ENCODE measurements at regions not wholly inside any gene's neighbourhood (a gene's known extent, or its start where the extent isn't known, plus 50 kb on each side); places are given as distances from the start of the nearest gene placed in this dataset.

DNA sequence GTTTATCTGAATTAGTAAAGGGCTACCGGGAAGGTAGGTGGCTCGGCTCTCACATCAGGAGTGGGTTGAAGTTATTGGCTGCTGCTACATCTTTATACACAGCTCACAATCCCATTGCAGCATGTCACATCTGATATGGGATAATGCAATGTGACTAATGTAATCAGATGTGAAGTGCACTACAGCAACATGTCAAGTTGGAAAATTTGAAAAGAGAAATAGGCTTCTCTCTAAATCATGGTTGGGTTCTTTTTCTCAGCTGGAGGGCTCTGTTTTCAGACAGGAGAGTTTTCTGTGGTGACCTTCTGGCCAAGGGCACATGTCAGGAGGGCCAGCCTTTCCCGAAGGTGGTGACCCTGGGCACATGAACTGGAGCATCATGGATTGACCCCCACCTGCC, 337.5 kb downstream of the HRH4 start:
- no peak for DNase-seq

DNA sequence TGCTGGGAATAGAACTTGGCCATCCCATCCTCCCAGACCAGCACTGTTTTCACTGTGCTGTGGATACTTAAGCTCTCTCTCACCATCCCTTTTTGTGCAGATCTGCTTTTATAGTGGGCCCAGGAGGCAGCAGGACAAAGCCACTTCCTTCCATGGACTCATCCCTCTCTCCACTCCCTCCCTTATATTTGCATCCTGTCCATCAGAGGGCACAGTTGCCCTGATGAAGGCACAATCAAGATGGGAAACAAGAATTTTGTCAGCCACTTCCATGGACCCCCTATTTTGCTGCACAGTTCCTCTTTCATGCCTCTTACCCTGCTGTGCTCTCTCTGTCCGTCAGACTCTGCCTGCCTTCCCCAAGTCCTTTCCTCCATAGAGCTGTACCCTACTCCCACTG, 338.7 kb downstream of the HRH4 start:
- no peak for DNase-seq

DNA sequence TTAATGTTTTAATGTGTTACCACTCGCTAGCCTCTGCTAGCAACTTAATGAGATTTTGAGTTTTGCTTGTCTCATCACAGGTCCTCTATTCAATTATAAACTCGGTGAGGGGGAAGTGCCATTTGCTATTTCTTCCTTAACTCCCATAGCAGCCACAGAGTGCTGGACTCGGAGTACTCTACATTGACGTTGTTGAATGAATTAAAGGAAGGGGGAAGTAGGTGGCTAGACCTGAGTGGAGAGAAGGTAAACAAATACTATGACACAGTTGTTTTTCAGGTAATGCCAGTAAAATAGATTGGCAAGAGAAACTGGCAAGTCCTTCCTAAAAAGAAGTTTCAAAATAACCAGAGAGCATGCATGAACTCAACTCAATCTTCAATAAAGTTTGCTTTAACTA, 339.3 kb downstream of the HRH4 start:
- DNase-seq = no peak

DNA sequence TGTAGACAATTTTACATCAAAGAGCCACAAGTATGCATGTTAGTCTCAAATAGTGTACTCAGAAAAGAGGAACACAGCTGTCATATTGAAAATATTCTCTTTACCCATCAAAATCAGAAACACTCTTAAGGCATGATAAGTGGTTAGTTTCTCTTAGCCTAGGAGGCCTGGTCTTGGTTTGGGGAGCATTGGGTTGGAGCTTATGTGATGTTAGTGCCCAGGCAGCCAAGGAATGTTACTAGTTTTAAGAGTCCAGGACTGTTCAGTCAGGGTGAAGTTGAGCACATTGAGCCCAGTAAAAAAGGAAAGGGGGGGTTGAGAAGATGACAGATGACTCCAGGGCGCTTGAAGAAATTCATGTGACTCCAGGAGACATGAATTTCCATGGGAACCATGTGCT, 340.6 kb downstream of the HRH4 start:
- DNase-seq = no peak

DNA sequence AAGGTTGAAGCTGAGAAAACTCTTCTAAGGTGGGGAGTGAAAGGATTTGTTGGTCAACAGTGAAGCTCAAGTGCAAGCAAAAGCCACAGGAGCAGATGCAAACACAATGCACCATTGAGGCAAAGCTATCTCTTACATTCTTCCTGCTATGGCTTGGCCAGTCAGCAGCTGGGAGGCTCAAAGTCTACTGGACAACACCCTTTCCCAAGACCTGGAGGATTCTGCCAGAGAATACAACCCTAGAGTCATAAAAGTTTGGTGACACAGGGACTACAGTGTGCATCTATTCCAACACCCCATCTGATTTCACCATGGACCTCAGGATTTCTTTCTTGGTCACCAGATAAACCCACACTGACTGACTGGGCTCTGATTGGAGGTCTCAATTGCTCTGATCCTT, 342.0 kb downstream of the HRH4 start:
- no peak for DNase-seq

DNA sequence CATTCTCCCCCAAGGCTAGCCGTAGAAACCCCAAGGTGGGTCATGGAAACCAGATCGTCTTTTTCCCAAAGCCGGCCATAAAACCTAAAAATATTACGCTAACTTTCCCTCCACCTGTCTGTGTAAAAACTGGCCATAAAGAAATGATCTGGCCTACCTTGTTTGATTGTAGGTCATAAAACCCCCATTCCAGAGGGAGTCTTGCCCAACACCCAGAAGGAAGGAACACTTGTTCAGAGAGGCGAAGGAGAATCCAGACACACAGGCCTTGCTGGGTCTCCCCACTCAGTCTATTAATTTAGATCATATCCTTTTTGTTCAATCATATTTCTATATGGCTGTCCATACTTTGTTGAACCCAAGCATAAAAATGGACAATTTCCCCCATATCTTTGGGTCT, 344.7 kb downstream of the HRH4 start:
- no peak for DNase-seq

DNA sequence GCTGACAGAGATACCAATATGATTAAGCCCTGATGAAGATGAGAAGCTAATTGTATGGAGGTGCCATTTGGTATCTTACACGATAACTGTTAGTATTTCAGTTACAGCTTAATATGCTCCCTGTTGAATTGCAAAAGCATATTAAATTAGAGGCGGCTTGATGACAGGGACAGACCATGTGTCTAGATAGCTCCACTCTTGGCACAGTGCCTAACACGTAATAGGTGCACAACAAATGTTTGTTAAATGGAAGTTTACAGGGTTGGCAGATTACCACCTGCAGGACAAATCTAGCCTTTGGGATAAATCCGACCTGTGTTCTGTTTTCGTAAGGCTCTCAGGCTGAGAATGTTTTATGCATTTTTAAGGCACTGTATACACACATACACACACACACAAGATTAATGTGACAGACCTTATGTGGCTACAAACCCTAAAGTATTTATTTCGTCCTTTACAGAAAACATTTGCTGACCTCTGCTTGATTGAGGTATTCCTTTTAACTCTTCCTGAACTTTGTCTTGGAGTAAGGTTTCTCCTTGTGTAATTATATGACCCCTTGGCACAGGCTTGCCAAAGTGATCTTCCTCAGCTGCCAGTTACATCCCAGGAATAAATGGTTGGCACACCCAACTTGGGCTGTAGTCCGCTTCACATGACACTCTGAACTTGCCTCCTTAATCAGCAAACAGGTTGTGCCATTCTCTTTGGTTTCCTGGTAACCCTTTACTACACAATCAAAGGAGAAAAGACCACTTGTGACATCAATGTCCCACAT, 348.9 kb downstream of the HRH4 start:
- DNase-seq = no peak

DNA sequence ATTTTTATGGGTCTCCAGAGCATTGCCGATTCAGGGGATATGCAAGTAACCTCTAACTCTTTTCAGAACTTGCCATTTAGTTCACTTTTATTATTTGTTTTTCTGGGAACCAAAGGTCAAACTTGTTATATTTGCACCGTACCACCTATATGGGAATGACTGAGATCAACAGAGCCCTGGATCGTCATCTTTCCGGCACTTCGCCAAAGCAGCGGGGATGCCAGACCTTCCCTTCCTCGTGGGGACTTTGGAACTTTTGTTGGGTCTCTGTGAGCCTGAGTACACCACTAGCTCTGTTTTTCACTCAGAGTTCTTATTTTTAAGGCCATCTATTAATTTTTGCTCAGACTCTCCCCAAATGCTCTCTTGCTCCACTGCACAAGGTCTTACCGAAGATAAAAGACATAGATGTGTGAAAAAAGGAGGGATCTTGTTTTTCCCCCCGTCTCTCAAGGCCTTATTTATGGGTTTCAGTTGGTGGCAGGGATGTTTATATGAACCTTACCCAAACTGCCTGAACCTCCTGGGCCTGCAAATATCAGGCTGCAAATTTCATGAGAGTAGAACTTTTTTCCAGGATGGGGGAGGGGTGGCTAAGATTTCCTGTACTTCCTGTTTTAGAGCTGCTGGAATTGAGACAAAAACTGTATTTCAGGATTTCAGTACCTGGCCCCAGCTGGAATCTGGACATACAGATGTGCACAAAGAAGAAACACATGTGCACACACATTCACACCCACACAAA, 350.3 kb downstream of the HRH4 start:
- no peak for DNase-seq

DNA sequence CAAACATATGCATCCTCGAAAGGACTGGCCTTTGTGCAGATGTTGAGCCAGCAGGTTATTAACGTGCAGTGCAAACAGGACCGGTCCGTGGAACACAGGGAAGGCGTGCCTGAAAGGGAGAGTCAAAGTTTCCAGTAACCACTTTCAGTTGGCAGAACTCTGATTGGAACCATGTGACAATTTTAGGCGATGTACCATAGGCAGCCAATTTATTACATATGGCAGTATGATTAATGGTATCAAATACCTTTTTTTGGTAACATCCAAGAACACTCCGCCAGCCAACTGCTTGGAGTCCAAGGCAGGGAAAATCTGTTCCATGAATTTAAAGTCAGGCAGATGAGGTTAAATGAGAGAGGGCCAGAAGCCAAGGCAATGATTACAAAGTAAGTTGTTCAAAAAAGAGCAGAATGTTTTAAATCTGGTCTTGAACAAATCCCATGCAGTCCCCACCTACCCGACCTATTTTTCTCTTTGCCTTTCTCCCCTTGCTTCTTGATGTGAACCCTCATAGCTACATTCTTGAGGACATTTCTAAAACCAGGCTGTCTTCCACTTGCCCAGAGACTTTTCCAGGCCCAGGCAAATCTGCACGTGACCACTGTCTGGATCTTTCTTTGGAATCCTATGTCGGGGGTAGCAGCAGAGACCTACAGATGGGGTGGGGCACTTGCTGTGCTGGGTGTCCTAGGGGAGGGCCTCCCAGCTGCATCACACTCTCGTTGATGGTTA, 351.7 kb downstream of the HRH4 start:
- no peak for DNase-seq

- DNase-seq = no peak
Observed at GRCh38 chr18:24814521-24814920, 354.1 kb downstream of the HRH4 start.

DNA sequence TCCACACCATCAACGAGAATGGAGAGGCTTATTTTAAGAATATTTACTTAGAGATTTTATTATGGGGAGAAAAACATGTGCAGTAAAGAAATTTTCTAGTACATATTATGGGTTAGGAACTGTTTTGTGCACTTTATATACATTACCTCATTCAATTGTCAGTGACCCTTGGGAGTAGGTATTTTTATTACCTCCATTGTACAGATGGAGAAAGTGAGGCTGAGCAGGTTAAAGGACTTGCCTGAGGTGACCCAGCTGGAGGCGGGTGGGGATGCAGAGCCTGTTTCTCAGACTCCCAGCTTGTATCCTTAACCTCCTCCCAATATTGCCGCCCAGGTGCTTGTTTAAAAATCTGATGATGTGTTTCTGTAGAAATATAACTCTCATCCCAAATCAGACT, 356.7 kb downstream of the HRH4 start:
- DNase-seq = no peak

GRCh38 chr18:24817587-24818371, 357.3 kb downstream of the HRH4 start:
- DNase-seq = no peak

GRCh38 chr18:24818441-24818840, 358.0 kb downstream of the HRH4 start:
- DNase-seq = no peak

DNA sequence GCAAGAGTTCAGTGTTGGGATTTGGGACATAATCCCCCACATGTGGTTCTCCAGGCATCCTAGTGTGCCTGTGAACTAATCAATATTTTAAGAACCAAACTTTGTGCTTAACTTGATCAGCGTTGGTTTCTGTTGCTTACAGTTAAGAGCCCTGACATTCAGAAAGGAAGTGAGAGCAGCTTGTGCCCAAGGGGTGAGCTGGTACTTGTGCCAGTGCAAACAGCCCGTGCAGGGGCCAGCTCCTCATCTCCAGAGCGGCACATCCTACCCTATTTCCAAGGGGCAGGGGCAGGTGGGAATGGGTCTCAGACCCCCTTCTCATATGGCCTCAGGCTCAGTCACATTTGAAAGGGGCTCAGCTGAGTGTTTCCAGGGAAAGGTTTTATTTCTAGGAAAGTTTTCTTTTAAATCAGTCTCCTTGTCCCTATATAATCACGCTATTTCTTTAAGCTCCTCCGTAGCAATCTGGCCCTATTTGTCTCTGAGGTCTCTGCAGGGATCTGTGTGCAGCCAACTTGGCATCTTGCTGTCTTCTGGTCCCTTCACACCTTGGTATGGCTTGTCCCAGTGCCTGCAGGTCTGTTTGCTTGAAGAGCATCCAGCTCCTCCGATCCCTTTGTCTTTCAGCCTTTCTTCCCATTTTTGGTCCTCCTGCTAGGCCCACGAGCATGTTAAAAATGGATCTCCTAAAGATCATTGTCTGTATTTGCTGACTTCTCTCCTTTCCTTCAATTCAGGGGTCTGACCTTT, 358.9 kb downstream of the HRH4 start:
- no peak for DNase-seq

DNA sequence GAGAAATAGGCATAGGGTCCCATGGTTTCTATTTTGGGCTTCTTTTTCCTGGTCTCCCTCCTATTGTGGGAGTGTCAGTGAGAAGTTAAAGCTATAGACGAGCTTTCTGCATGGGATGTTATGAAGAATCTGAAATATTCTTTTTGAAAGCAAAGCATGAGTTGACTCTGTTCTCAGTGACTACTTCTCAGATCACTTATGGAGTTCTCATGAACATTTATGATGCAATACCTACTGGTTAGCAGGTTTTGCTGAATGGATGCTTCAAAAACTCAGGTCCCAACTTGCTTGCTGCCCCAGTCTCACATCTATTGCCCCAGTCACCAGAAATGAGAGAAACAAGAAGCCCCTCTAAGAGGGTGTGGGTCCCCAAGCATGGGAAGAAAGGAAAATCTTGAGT, 365.0 kb downstream of the HRH4 start:
- DNase-seq = no peak

GRCh38 chr18:24826605-24827004, 366.2 kb downstream of the HRH4 start:
- no peak for DNase-seq

- DNase-seq = no peak
Observed at GRCh38 chr18:24827501-24827900, 367.1 kb downstream of the HRH4 start.

DNA sequence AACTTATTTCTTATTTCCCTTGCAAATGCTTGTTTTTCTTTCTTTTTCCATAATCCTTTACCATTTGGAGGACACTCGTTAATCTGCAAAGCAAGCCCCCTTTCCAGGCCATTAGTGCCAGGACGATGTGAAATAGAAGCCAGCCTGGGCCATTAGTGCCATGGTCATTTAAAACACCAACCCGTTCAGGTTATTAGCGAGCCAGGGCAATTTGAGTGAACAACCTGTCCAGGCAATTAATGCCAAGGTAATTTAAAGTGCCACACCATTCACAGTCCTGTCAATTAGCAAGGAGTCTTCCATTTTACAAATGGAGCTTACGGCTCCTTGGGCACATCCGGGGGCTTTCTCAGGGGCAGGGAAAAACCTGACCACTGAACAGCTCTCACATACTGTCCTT, 370.6 kb downstream of the HRH4 start:
- no peak for DNase-seq

DNA sequence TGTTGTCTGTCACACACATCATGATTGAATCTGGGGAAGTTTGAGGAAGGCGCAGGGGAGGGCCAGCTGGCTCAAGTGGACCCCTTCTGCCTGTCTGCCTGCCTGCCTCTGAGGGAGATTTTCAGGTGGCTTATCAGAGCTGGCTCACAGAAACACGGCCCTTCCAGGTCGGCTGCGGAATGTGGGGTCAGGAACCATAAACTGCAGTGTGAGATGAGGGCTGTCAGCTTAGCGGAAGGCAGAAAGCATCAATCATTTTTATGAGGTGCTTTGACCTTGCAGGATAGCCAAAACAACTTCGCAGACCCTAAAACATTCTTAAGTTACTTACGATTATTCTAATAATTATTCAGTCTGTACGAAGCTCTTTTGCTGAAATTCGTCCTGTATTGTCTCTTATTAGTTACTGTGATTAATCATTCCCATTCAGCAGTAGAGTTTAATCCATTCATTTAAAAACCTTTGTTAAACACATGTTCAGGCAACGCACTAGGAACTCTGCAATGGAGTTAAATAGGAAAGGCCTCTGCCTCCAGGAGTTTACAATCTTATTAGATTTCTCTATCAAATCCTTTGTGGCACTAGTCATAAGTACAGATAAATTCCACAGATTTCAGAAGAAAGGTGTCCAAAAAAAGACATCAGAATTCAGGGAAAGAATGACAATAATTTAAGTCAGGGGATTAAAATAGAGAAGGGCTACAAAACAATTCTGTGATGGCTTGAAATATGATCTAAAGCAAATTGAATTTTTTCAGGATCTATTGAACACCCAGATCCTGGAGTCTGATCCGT, 371.6 kb downstream of the HRH4 start:
- no peak for DNase-seq

- DNase-seq = no peak
Observed at GRCh38 chr18:24835751-24836150, 375.3 kb downstream of the HRH4 start.

- DNase-seq = no peak
Observed at GRCh38 chr18:24837066-24837465, 376.6 kb downstream of the HRH4 start.

GRCh38 chr18:24840051-24840450, 379.6 kb downstream of the HRH4 start:
- no peak for DNase-seq

Data from NCI-H526 (cell line).